ENCODE measurements at regions not wholly inside any gene's neighbourhood (a gene's known extent, or its start where the extent isn't known, plus 50 kb on each side); places are given as distances from the start of the nearest gene placed in this dataset.

- TF ChIP-seq CTCF (IDR thresholded peaks at IDR 0.05) (no peak), EZH2 (IDR thresholded peaks at IDR 0.05; ENCODE audit: borderline replicate concordance, insufficient read depth, low read depth, low read length, poor library complexity, severe bottlenecking) (no peak)
Observed at GRCh38 chr4:124555959-124556358, 156.6 kb downstream of the ANKRD50 start.

Measured in B cell (primary cell).